Coronary artery (tissue), 2 donors: ENCODE measurements at regions not wholly inside any gene's neighbourhood (a gene's known extent, or its start where the extent isn't known, plus 50 kb on each side); places are given as distances from the start of the nearest gene placed in this dataset.
"Not testable (repeated sequence)": the region's sequence is repeated elsewhere in the genome, so short reads cannot be mapped to it uniquely, and the experiment has no call there.

Experiments
- DNase-seq: peaks from one replicate; pipeline ENCODE4 v3.0.0-alpha.2; 2017; ENCODE audit warnings: low spot score
- H3K27ac ChIP-seq, 2 donors: fragments of 200-600 bp; sonication (generic); one replicate each; pipeline ENCODE4 v1.5.1; 2016 to 2019
- H3K4me3 ChIP-seq: fragments of 200-600 bp; sonication (generic); 2 replicates; pipeline ENCODE4 v1.5.1; 2016; ENCODE audit warnings: mild to moderate bottlenecking, moderate library complexity
- CTCF ChIP-seq: fragments of 200-600 bp; sonication (generic); IDR thresholded peaks from one replicate; pipeline ENCODE4 v1.5.1; 2019; ENCODE audit warnings: antibody characterized with exemption

DNA sequence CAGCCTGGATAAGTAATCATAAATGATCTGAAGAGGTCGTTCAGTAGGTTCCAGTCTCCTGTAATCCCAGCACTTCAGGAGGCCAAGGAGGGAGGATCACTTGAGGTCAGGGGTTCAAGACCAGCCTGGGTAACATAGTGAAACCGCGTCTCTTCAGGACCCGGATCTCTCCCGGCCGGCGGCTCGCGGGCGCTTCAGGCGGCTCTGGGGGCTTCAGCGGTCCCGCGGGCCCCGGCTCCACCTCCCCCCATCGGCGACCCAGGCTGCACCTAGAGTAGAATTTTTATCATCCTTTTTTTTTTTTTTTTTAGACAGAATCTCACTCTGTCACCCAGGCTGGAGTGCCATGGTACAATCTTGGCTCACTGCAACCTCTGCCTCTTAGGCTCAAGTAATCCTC lies 95.9 kb downstream of the ABCC12 start:
- no peak for TF ChIP-seq CTCF
- no peak overlapping the region for H3K27ac ChIP-seq
- H3K4me3 ChIP-seq = no peak overlapping the region
- no peak for DNase-seq

GRCh38 chr16:48059190-48059589 lies 96.6 kb downstream of the ABCC12 start:
- not testable (repeated sequence) for H3K4me3 ChIP-seq, H3K27ac ChIP-seq, DNase-seq

GRCh38 chr16:48057048-48057447 lies 98.7 kb downstream of the ABCC12 start:
- no peak for TF ChIP-seq CTCF
- no peak overlapping the region for H3K27ac ChIP-seq
- no peak for DNase-seq
- H3K4me3 ChIP-seq = no peak overlapping the region

GRCh38 chr16:48054881-48055601 lies 100.8 kb downstream of the ABCC12 start:
- TF ChIP-seq CTCF = peak; percentile 77
- DNase-seq = no peak
- Histone ChIP-seq H3K27ac (no peak overlapping the region), H3K4me3 (peak overlapping the region; percentile 55)

GRCh38 chr16:48053418-48053745 lies 102.4 kb downstream of the ABCC12 start:
- H3K27ac ChIP-seq = no peak overlapping the region
- DNase-seq = no peak
- no peak overlapping the region for H3K4me3 ChIP-seq
- no peak for TF ChIP-seq CTCF

DNA sequence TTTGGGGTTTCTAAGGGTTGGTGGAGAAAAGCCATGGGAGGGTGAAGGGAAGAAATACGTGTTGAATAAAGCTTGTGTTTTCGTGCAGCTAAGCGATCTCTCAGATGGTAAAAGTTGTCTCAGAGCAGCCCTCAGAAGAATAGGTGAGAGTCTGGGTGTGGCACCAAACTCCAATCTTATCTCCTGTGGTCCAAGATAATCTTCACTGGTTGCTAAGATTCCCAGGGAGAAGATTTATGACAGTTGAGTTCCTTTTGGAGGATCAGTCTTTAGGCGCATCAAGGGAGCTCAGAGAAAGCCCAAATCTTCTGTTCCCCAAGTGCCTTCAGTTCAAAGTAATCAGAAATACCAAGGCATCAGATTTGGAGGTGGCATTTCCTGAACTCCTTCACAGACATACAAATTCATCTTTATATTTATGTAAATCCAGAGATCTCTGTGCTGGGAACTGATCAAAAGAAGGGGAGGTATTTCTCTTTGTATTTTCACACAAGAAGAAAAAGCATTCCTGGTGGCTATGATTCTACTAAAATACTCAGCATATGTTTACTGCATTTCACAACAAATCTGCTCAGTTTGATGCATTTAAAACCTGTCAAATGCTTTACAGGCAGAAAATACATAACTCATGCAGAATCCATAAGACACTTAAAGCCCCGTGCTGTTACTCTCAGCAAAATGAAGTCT lies 102.9 kb downstream of the ABCC12 start:
- Histone ChIP-seq H3K4me3 (no peak overlapping the region), H3K27ac (no peak overlapping the region)
- no peak for TF ChIP-seq CTCF
- no peak for DNase-seq

DNA sequence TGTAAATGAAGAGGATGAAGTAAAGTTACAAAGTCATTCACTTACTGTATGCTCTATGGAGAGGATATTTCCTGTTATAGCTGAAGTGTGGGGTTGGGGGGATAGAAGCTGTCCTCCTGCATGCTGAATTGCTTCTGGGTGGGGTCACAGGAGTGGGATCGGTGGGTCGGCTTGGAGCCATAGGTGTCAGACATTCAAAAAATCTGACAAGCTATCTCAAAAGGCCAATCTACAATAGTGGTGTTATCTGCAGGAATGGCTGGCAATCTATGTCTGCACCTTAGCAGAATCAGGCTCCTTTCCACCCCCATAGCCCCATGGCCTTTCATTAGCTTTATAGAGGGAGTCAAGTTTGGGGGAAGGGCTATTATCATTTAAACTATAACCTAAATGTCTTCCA lies 104.9 kb downstream of the ABCC12 start:
- no peak for DNase-seq
- no peak overlapping the region for H3K27ac ChIP-seq
- no peak for TF ChIP-seq CTCF
- no peak overlapping the region for H3K4me3 ChIP-seq
